Right lobe of liver (tissue), 6 donors: ENCODE measurements at regions not wholly inside any gene's neighbourhood (a gene's known extent, or its start where the extent isn't known, plus 50 kb on each side); places are given as distances from the start of the nearest gene placed in this dataset.

ENCODE experiments used
- ATAC-seq, 4 donors: fragments of 200-7000 bp; cut with Tn5 transposase; one replicate each; pipeline ENCODE4 v1.9.1; 2020; ENCODE audit warnings: mild to moderate bottlenecking in 4 of 4, moderate library complexity in 4 of 4
- DNase-seq, 3 donors: peaks; one replicate each; pipeline ENCODE4 v3.0.0-alpha.2; 2020
- H3K27ac ChIP-seq, 3 donors: fragments of 200-600 bp; one replicate each; pipeline ENCODE4 v1.8.0; 2022
- H3K27me3 ChIP-seq, 2 donors: fragments of 200-600 bp; one replicate each; pipeline ENCODE4 v1.8.0; 2022
- H3K36me3 ChIP-seq, 4 donors: fragments of 200-600 bp; sonication (generic) in 1 of 4; one replicate each; pipeline versions ENCODE4 v1.5.1 to v1.8.0; 2017 to 2022; ENCODE audit warnings: control low read depth in 1 of 4
- H3K4me1 ChIP-seq, 4 donors: fragments of 200-600 bp; sonication (generic) in 1 of 4; one replicate each; pipeline versions ENCODE4 v1.5.1 to v1.8.0; 2017 to 2022; ENCODE audit warnings: control low read depth in 1 of 4
- H3K4me3 ChIP-seq, 3 donors: fragments of 200-600 bp; one replicate each; pipeline ENCODE4 v1.8.0; 2022
- H3K9me3 ChIP-seq, 4 donors: fragments of 200-600 bp; sonication (generic) in 1 of 4; one replicate each; pipeline versions ENCODE4 v1.5.1 to v1.8.0; 2017 to 2022; ENCODE audit warnings: control low read depth in 1 of 4
- CTCF ChIP-seq, 4 donors: fragments of 200-600 bp in 3 of 4; fragments of 450-650 bp in 1 of 4; IDR thresholded peaks; one replicate each; pipeline versions ENCODE4 v1.5.1 to v1.8.0; 2016 to 2022; ENCODE audit warnings: antibody characterized with exemption in 4 of 4, mild to moderate bottlenecking in 2 of 4
- POLR2A ChIP-seq: fragments of 450-650 bp; IDR thresholded peaks from one replicate; pipeline ENCODE4 v1.6.1; 2017; ENCODE audit warnings: antibody characterized with exemption, mild to moderate bottlenecking
- WGBS: methylation state at CpG from one replicate; pipeline ENCODE4 v1.1.6; 2018; ENCODE audit warnings: low coverage, low lambda C conversion rate; ENCODE audit not compliant: insufficient coverage; ENCODE audit errors: missing lambda C conversion rate; 5-methylcytosine and 5-hydroxymethylcytosine counted together
- intact Hi-C, 2 donors: fragments of 100-400 bp; cut with DNase I; formaldehyde crosslinking; loops; one replicate each; pipeline versions ENCODE4 v1.11.2 to v1.14.1; 2022
- donor health status: DM: no; HTN: yes; CAD: no.
- donor health status: DM: no; HTN: no; CAD: no.
- donor health status: DM: no; HTN: no; CAD: no.
- donor health status: DM: no; HTN: yes; CAD: no.
- donor health status: DM: no; HTN: yes; CAD: no.

- H3K9me3 ChIP-seq = no peaks in the 10 kb centered on the region
- no peak overlapping the region for H3K4me3 ChIP-seq
- no peak overlapping the region for H3K27ac ChIP-seq
- no peak for TF ChIP-seq POLR2A
- TF ChIP-seq CTCF (IDR thresholded peaks at IDR 0.05) = no peak
- no CpG with 5 or more reads among the region's 1 CpG for WGBS
- DNase-seq (peak in 1 of 3 donors; percentile 48), ATAC-seq (peak in 1 of 4 donors; percentile 57)
- no peaks in the 10 kb centered on the region for H3K4me1 ChIP-seq
- intact Hi-C loops = no loop called here
- H3K27me3 ChIP-seq = no peaks in the 10 kb centered on the region
- no peaks in the 10 kb centered on the region for H3K36me3 ChIP-seq
These were observed 326.8 kb upstream of the SGCD start for GRCh38 chr5:156000115-156000514.

- ATAC-seq = no peak
- no peaks in the 10 kb centered on the region for H3K27me3 ChIP-seq
- intact Hi-C loops = no loop called here
- no peak overlapping the region for H3K27ac ChIP-seq
- no peaks in the 10 kb centered on the region for H3K36me3 ChIP-seq
- no peak overlapping the region for H3K4me3 ChIP-seq
- no peaks in the 10 kb centered on the region for H3K4me1 ChIP-seq
- DNase-seq = no peak
- TF ChIP-seq CTCF (IDR thresholded peaks at IDR 0.05) (no peak), POLR2A (no peak)
- 62% methylated on average over 6 of the region's 6 CpGs for WGBS
- no peaks in the 10 kb centered on the region for H3K9me3 ChIP-seq
These were observed 322.2 kb upstream of the SGCD start for GRCh38 chr5:156004754-156005153.

GRCh38 chr5:156006026-156006647 lies 320.8 kb upstream of the SGCD start:
- H3K4me1 ChIP-seq = no peaks in the 10 kb centered on the region
- no peak for ATAC-seq
- TF ChIP-seq CTCF (IDR thresholded peaks at IDR 0.05) (no peak), POLR2A (no peak)
- H3K36me3 ChIP-seq = no peaks in the 10 kb centered on the region
- H3K27me3 ChIP-seq = no peaks in the 10 kb centered on the region
- WGBS = 42% methylated on average over 6 of the region's 6 CpGs
- no peak overlapping the region for H3K4me3 ChIP-seq
- intact Hi-C loops = no loop called here
- H3K27ac ChIP-seq = no peak overlapping the region
- no peak for DNase-seq
- no peaks in the 10 kb centered on the region for H3K9me3 ChIP-seq

- no peak for ATAC-seq
- Histone ChIP-seq H3K4me3 (no peak overlapping the region), H3K27ac (no peak overlapping the region), H3K36me3 (no peaks in the 10 kb centered on the region), H3K27me3 (no peaks in the 10 kb centered on the region), H3K9me3 (no peaks in the 10 kb centered on the region), H3K4me1 (no peaks in the 10 kb centered on the region)
- no peak for DNase-seq
- TF ChIP-seq POLR2A = no peak
- no peak for TF ChIP-seq CTCF (IDR thresholded peaks at IDR 0.05)
- intact Hi-C loops = no loop called here
- WGBS = 100% methylated on average over 1 of the region's 1 CpG
These were observed 318.1 kb upstream of the SGCD start for GRCh38 chr5:156008844-156009243.

- Histone ChIP-seq H3K4me3 (no peak overlapping the region), H3K9me3 (no peaks in the 10 kb centered on the region), H3K27me3 (no peaks in the 10 kb centered on the region), H3K27ac (no peak overlapping the region), H3K4me1 (no peaks in the 10 kb centered on the region), H3K36me3 (no peaks in the 10 kb centered on the region)
- 49% methylated on average over 5 of the region's 5 CpGs for WGBS
- no peak for DNase-seq
- TF ChIP-seq CTCF (IDR thresholded peaks at IDR 0.05) (no peak), POLR2A (no peak)
- intact Hi-C loops = no loop called here
- no peak for ATAC-seq
These were observed 317.4 kb upstream of the SGCD start for GRCh38 chr5:156009583-156009982.
